ENCODE measurements at regions not wholly inside any gene's neighbourhood (a gene's known extent, or its start where the extent isn't known, plus 50 kb on each side); places are given as distances from the start of the nearest gene placed in this dataset.

DNA sequence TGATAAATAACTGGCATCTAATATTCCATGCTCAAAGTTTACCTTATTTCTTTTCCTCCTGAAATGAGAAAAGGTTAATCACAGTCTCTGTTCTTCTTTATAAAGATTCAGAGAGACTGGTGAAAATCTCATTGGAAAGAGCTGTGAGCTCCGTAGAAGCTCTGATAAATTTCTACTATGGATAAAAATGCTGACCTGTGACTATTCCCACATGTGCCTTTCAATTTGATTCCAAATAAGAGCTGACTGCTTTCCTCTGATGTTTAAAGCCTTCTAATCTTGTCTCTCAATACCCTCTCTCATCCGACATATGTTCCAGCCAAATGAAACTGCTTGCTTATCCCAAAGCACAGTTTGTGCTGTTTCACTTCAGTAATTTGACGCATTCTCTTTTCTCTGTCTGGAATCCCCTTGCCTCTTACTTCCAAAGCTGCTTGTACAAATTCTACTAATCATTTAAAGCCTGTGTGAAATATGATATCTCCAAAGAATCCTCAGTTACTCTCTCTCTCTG is 130.1 kb downstream of the RTP4 start:
- TF ChIP-seq EZH2phosphoT487 (conservative IDR thresholded peaks at IDR 0.05; ENCODE audit: low read length) = no peak
- TF ChIP-seq, protein P1, sequence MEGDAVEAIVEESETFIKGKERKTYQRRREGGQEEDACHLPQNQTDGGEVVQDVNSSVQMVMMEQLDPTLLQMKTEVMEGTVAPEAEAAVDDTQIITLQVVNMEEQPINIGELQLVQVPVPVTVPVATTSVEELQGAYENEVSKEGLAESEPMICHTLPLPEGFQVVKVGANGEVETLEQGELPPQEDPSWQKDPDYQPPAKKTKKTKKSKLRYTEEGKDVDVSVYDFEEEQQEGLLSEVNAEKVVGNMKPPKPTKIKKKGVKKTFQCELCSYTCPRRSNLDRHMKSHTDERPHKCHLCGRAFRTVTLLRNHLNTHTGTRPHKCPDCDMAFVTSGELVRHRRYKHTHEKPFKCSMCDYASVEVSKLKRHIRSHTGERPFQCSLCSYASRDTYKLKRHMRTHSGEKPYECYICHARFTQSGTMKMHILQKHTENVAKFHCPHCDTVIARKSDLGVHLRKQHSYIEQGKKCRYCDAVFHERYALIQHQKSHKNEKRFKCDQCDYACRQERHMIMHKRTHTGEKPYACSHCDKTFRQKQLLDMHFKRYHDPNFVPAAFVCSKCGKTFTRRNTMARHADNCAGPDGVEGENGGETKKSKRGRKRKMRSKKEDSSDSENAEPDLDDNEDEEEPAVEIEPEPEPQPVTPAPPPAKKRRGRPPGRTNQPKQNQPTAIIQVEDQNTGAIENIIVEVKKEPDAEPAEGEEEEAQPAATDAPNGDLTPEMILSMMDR (IDR thresholded peaks at IDR 0.05; ENCODE audit: insufficient read depth, low read length, poor library complexity, severe bottlenecking) = no peak

All from SU-DHL-6 (cell line).